ENCODE measurements at regions not wholly inside any gene's neighbourhood (a gene's known extent, or its start where the extent isn't known, plus 50 kb on each side); places are given as distances from the start of the nearest gene placed in this dataset.

DNA sequence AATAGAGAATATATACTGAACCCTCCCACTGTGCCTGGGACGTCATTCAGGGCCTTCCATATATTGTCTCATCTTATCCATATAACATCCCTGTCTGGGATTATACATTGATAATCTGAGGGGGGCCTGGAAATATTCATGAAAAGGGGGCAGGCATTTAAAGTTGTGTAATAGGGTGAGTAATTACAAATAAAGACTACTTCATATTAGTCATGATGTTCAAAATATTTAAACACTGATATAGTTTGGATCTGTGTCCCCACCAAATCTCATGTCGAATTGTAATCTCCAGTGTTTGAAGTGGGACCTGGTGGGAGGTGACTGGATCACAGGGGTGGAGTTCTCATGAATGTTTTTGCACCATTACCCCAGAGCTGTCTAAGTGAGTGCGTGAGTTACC, 97.8 kb downstream of the AQP9 start:
- no peak for ATAC-seq
- Mint-ChIP-seq H3K36me3 (no peaks in the 10 kb centered on the region), H3K27ac (no peak overlapping the region), H3K9me3 (no peaks in the 10 kb centered on the region)
- DNase-seq (ENCODE audit: low spot score in 2 of 2), result no peak

DNA sequence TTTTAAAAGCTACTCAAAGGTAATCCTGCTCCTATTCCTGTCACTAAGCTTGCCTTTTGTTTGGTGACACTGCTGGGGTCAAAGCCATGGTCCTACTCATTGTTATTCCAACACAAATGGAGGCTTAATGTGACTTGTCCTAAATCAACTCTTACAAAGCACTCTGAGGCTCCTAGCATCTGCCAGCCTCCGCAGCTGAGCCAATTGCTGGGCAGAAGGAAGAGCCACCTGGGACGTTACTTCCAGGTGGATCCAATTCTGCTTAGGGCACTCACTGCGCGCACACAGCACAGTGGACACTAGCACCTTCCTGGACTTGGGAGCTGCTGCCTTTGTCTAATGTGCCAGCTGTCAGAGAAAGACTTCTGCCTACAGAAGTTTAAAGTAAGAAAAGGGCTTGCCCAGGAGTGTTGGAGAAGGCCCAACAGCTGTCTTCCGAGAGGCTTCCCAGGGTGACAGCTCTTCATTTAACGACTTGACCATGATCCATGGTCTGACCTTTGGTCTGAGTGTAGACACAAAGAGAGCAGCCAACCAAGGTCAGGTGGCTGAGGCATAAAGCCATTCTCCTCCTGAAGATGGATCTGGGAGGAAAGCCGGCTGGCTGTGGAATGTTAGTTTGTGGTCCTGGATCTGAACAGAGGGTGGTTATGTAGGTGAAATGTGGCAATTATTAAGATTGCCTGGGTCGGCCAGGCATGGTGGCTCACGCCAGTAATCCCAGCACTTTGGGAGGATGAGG, 102.2 kb downstream of the AQP9 start:
- ATAC-seq, result no peak
- no peak for DNase-seq (ENCODE audit: low spot score in 2 of 2)
- H3K9me3 Mint-ChIP-seq, result no peaks in the 10 kb centered on the region
- H3K36me3 Mint-ChIP-seq, result no peaks in the 10 kb centered on the region
- H3K27ac Mint-ChIP-seq, result peak overlapping the region in 1 of 2 donors; percentile 29

DNA sequence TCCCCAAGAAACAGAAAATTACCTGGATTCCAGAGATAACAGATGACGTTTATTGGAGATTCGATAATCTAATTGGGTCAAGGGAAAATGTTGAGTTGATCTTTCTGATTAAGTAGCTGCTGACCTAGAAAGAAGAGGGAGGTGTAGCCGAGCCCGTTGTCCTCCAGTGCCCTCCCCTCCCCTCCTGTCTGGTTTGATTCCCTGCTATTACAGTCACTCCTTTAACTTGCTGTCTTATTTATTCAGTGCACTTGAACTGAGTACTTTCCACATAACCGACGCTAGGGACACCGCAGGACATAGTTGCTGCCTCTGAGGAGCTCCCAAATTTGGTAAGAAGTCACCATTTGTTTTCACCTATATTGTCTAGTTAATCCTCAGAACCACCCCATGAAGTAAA, 103.7 kb downstream of the AQP9 start:
- H3K36me3 Mint-ChIP-seq, result no peaks in the 10 kb centered on the region
- no peak overlapping the region for H3K27ac Mint-ChIP-seq
- no peaks in the 10 kb centered on the region for H3K9me3 Mint-ChIP-seq
- DNase-seq (ENCODE audit: low spot score in 2 of 2), result no peak
- no peak for ATAC-seq

DNA sequence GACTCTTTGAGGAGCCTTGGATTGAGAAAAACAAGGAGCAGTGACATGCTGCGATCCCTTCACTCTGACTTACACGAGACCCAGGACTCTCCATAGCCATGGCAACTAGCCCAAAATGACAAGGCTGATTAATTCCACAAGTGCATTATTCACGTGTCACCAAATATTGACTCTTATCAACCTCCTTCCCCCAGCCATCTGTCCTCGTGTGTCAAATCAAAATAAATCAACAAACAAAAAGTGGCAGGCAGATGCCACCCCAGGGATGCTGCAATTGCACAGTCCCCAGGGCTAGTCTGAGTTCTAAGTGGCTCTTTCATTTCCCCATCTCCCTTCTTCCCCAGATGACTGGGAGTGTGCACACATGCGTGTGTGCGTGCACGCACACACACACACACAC, 104.9 kb downstream of the AQP9 start:
- Mint-ChIP-seq H3K9me3 (no peaks in the 10 kb centered on the region), H3K36me3 (no peaks in the 10 kb centered on the region)

DNA sequence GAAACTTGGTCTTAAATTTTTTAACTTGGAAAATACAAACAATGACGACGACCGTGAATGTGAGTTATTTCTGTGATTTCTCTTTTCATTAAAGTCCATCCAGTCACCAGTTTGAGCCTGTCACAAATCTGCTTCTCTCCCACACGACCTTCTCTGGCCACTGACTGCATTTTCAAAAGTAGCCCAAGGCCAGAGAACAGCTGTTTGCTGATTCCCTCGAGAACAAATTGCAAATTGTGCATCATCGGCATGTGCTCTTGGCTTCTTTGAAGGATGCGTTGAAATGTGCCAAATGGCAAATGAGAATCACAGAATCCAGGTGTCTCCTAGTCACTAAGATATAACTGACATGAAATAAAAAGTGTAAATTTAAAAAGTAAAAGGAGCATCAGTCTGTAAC, 106.4 kb downstream of the AQP9 start:
- H3K9me3 Mint-ChIP-seq, result no peaks in the 10 kb centered on the region
- H3K27ac Mint-ChIP-seq, result no peak overlapping the region
- H3K36me3 Mint-ChIP-seq, result no peaks in the 10 kb centered on the region

More for the DNA sequence above, 104.9 kb downstream of the AQP9 start:
- no peak overlapping the region for H3K27ac Mint-ChIP-seq
- DNase-seq (ENCODE audit: low spot score in 2 of 2) (no peak), ATAC-seq (no peak)

DNA sequence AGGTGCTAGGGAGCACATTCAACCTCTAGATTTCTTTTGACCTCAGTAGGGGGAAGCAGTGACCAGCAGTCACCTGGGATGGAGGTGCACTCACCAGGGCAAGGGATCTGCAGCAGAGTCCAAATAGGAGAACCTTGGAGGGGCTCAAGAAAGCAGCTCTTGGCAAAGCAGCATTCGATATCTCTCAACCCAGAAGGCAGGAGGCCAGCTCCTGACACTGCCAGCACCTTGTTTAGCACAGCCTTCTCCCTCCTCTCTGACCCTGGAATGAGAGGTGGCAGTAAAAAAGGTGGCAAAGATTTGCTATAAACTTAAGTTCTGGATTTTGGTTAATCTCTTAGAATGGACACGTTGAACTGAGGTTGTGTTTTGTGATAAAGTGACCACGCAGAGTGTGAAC, 107.9 kb downstream of the AQP9 start:
- Mint-ChIP-seq H3K36me3 (no peaks in the 10 kb centered on the region), H3K27ac (no peak overlapping the region), H3K9me3 (no peaks in the 10 kb centered on the region)
- no peak for DNase-seq (ENCODE audit: low spot score in 2 of 2)
- ATAC-seq, result no peak

More for the DNA sequence above, 106.4 kb downstream of the AQP9 start:
- DNase-seq (ENCODE audit: low spot score in 2 of 2) (no peak), ATAC-seq (no peak)

DNA sequence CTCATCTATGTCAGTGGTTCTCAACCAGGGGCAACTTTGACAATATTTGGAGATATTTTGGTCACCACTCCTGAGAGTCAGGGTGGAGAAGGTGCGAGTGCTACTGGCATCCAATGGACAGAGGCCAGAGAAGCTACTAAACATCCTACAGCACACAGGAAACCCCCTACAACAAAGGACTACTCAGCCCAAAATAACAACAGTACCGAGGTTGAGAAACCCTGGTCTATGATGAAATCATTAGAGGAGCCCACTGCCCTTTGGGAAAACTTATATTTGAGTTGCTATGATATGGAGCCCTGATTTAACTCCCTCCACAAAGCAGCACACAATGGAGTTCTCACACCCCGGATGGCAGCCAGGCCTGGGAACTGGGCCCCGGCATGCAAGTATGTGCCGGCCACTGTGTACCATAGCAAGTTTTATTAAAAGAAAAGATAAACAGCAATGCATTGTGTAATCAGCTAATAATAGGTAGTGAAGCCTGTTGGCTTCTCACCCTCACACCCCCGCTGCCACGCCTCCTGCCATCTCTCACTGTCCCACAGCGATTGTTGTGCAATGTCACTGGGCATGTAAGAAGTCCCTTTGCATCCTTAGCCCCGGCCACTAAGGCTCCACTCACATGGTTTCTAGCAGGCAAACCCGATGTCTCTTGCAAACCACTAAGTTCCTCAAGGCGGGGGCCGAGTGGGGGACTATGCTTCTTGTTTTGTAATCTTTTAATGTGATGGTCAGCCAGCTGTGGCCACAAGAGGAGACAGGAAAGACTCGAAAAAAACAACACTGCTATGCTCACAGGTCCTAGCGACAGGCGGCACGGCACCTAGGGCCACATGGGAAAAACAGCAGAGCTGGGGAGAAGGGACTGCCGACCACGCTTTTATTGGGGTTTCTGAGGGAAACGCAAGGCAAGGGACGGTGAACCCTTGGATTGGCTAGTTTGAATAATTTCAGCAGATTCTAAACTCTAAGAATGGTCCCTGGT, 110.0 kb downstream of the AQP9 start:
- ATAC-seq (no peak), DNase-seq (ENCODE audit: low spot score in 2 of 2) (no peak)
- no peaks in the 10 kb centered on the region for H3K36me3 Mint-ChIP-seq
- no peak overlapping the region for H3K27ac Mint-ChIP-seq
- no peaks in the 10 kb centered on the region for H3K9me3 Mint-ChIP-seq

DNA sequence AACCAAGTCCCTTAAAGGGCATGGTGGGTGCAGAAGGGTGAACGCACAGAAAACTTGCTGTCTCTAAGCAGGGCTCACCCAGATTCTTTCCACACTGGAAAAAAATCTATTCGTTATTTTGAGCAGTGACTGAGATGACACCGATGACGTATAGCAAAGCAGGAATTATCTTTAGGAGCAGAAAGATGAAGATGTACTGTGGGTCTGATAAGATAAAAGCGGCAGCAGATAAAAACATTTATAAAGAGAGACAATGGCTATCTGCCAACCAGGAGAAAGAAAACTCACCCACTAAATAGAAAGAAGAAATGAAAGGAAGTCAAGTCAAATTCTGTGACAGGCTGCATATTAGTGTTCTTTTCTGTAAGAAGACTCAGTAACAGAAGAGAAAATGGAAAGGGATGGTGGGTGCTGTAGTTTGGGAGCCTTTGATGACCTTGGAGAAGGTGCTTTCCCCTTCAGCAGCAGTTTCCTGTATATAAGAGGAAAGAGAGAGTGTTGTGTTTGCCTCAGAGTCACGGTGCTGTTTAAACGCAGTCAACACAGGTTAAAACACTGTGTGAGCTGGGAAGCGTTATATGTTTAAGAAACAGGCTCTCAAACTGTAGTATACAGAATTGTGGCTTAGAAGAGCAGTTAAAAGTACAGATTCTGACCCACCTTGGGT, 111.6 kb downstream of the AQP9 start:
- DNase-seq (ENCODE audit: low spot score in 2 of 2), result no peak
- peaks cover 0 to 4% of the 10 kb centered on the region in 2 donors for H3K36me3 Mint-ChIP-seq
- H3K27ac Mint-ChIP-seq, result peak overlapping the region; percentile 44 to 55
- no peaks in the 10 kb centered on the region for H3K9me3 Mint-ChIP-seq
- peak; percentile 83 to 85 for ATAC-seq

DNA sequence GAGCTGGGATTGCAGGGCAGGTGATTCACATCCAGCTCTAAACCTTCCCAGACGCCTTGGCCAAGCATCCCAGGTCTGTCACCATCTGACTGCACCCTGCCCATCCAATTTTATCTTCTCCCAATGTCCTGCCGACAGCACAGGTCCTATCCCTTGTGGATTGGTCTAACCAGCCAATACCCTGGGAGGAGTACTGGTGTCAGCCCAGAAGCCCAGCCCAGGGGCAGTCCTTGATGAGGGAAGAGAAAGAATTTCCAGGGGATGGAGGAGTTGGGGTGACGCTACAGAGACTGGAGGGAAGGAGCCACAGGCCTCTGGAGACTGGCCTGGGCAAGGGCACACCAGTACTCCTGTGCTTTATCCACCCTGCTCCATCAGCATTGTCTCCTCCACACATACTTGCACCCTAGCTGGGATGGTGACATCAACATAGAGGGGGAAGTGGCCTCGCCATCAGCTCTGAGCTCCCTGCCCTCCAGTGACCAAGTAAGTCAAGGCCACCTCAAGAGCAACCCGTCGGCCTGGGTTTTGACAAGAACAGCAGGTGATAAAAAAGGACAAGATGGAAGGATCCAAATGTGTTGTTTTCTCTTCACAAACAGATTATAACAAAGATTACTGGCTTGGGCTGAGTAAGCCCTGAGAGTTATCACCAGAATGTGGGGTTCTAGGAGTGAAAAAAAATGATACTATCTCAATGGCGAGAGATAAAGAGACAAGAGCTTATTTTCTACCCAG, 114.6 kb downstream of the AQP9 start:
- ATAC-seq, result no peak
- Mint-ChIP-seq H3K9me3 (no peaks in the 10 kb centered on the region), H3K27ac (no peak overlapping the region)

DNA sequence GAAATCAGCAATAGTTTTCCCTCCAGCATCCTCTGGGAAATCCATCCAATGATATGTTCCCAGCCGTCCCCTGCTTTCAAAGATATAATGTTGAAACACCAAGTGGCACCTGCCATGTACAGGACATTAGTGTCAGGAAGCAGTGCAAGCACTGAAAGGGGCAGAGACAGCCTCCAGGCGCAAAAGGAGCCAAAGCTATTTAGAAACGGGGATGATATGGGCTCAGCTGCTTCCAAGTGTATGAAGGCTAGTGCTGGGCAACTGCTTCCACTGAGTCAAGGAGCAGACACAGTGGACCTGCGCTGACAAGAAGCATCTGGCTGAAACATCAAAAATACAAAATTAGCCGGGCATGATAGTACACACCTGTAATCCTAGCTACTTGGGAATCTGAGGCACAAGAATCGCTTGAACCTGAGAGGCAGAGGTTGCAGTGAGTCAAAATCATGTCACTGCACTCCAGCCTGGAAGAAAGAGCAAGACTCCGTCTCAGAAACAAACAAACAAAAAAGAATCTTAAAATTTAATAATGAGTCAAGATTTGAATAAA, 119.7 kb downstream of the AQP9 start:
- Mint-ChIP-seq H3K9me3 (no peaks in the 10 kb centered on the region), H3K27ac (no peak overlapping the region), H3K36me3 (peaks cover 0 to 7% of the 10 kb centered on the region in 2 donors)
- ATAC-seq (no peak), DNase-seq (ENCODE audit: low spot score in 2 of 2) (no peak)

More for the DNA sequence above, 114.6 kb downstream of the AQP9 start:
- DNase-seq (ENCODE audit: low spot score in 2 of 2), result no peak
- H3K36me3 Mint-ChIP-seq, result peaks cover 0 to 7% of the 10 kb centered on the region in 2 donors

DNA sequence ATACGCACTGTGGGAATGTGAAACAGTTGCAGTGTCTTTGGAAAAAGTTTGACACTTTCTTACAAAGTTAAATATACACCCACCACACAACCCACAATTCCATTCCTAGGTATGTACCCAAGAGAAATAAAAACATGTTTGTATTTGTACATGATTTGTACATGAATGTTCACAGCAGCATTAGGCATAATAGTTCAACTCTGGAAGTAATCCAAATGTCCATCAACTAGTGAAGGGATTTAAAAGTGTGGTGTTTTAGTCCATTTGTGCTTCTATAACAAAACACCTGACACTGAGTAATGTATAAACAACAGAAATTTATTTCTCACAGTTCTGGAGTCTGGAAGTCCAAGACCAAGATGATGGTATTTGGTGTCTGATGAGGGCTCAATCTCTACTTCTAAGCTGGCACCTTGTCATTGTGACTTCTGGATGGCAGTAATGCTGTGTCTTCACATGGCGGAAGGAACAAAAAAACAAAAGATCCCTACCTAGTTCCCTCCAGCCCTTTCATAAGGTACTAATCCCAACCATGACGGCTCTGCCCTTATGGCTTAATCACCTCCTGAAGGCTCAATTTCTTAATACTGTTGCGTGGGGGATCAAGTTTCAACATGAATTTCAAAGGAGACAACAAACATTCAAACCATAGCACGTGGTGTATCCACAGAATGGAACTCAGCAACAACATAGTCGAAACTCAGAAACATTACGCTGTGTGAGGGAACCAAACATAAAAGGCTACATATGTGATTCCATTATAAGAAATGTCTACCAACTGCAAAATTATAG, 120.5 kb downstream of the AQP9 start:
- DNase-seq (ENCODE audit: low spot score in 2 of 2) (no peak), ATAC-seq (no peak)
- Mint-ChIP-seq H3K27ac (no peak overlapping the region), H3K9me3 (no peaks in the 10 kb centered on the region), H3K36me3 (peaks cover 0 to 7% of the 10 kb centered on the region in 2 donors)

DNA sequence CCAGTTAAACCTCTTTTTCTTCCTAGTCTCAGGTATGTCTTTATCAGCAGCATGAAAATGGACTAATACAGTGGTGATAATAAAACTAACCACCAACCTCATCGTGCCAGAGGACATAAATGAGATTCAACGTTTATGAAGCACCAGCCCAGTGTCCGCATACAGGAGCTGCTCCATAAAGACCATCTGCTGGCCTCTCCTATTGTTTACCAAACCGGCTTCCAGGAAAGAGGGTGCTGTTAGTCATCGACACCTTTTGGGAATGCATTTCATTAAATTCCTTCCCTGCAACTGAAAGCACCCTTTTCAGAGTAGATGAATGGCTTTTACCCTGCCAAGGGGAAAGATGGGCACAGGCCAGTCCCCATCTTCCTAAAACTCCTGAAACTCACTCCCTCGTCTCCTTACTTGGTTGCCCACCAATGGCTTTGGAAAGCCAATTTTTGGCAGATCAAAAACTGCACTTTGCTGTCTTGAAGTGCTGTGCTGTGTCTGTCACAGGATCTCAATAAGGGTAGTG, 122.1 kb downstream of the AQP9 start:
- Mint-ChIP-seq H3K9me3 (no peaks in the 10 kb centered on the region), H3K36me3 (no peaks in the 10 kb centered on the region), H3K27ac (peak overlapping the region in 1 of 2 donors; percentile 45)
- ATAC-seq (no peak), DNase-seq (ENCODE audit: low spot score in 2 of 2) (no peak)

DNA sequence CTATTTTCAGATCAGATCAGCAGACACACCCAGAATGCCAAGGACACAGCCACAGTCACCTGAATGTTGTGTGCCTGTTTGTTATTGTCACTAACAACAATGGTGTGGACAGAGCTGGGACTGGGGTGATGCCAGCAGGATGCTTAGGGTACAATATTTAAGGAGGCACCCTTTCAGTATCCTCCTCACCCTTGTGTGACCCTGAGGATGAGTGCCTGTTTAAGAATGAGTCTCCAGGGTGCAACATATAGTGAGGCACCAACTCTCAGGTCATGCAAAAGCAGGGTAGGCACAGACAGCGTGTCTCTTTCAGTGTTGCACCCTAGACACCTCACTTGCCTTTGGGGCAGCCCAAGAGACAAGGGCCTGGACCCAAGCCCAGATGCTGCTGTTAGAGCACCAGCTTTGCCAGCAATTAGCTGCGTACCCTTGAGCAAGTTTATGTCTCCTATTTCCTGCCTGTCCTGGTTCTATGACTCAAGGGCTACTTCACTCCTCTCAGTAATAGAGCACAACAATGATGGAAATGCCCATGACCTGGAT, 122.6 kb downstream of the AQP9 start:
- ATAC-seq (no peak), DNase-seq (ENCODE audit: low spot score in 2 of 2) (no peak)
- peak overlapping the region in 1 of 2 donors; percentile 45 for H3K27ac Mint-ChIP-seq
- no peaks in the 10 kb centered on the region for H3K36me3 Mint-ChIP-seq
- no peaks in the 10 kb centered on the region for H3K9me3 Mint-ChIP-seq

DNA sequence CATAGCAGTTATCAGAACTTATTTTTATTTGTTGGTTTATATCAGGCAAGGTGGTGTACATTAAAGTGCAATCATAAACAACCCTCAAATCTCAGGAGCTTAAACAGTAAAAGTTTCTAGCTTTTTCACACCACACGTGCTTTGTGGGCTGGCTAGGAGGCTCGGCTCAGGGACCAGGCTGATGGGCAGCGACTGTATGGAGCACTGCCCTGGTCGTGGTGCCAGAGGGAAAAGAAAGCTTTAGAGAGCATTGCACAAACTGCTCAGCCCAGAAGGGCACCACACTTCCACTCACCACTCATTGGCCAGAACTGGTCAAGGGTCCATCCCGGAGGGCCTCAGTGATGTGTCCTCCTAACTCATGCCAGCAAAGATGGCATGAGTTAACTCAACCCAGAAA, 123.2 kb downstream of the AQP9 start:
- DNase-seq (ENCODE audit: low spot score in 2 of 2), result no peak
- no peaks in the 10 kb centered on the region for H3K36me3 Mint-ChIP-seq
- ATAC-seq, result no peak
- H3K9me3 Mint-ChIP-seq, result no peaks in the 10 kb centered on the region
- H3K27ac Mint-ChIP-seq, result no peak overlapping the region
